ENCODE measurements at regions not wholly inside any gene's neighbourhood (a gene's known extent, or its start where the extent isn't known, plus 50 kb on each side); places are given as distances from the start of the nearest gene placed in this dataset.

- WGBS, 4 donors, result 81 to 91% (median 84%) methylated on average over 3 of the region's 3 CpGs
- no peaks in the 10 kb centered on the region for H3K4me1 ChIP-seq (replicated peaks in 1 of 2)
- no peaks in the 10 kb centered on the region for H3K36me3 ChIP-seq (replicated peaks in 1 of 2)
- no peak overlapping the region for H3K4me3 ChIP-seq
- no peaks in the 10 kb centered on the region for H3K9me3 ChIP-seq (replicated peaks in 1 of 3)
- no peak overlapping the region for H3K27ac ChIP-seq
- TF ChIP-seq CTCF (IDR thresholded peaks at IDR 0.05) (no peak), POLR2A (IDR thresholded peaks at IDR 0.05) (no peak)
- H3K27me3 ChIP-seq, result peaks cover 4% of the 10 kb centered on the region
- no peak for DNase-seq
- intact Hi-C loops (cut with DNase I), result no loop called here
These were observed 54.6 kb upstream of the GPR158 start for GRCh38 chr10:25120188-25120587.
